Panc1 (cell line): ENCODE measurements at regions not wholly inside any gene's neighbourhood (a gene's known extent, or its start where the extent isn't known, plus 50 kb on each side); places are given as distances from the start of the nearest gene placed in this dataset.

Experiments used
- CTCF ChIP-seq: fragments of 450-650 bp; IDR thresholded peaks from 2 replicates; pipeline ENCODE4 v1.5.1; 2017; ENCODE audit warnings: mild to moderate bottlenecking
- POLR2AphosphoS5 ChIP-seq: IDR thresholded peaks from 2 replicates; pipeline ENCODE4 v1.6.1; 2012; ENCODE audit warnings: mild to moderate bottlenecking, low read depth, low read length, moderate library complexity
- REST ChIP-seq, 2 experiments: IDR thresholded peaks; 2 replicates each; pipeline ENCODE4 v1.6.1; 2011 to 2012; ENCODE audit warnings: low read depth in 2 of 2, control low read depth in 1 of 2, low read length in 1 of 2, mild to moderate bottlenecking in 1 of 2, moderate library complexity in 1 of 2; ENCODE audit not compliant: insufficient read depth in 1 of 2
- SIN3A ChIP-seq: IDR thresholded peaks from 2 replicates; pipeline ENCODE4 v1.6.1; 2012; ENCODE audit warnings: low read depth, mild to moderate bottlenecking, low read length, moderate library complexity, borderline replicate concordance; ENCODE audit not compliant: insufficient read depth
- TCF7L2 ChIP-seq: IDR thresholded peaks from 2 replicates; pipeline ENCODE4 v1.6.1; 2011; ENCODE audit warnings: mild to moderate bottlenecking, low read depth, low read length, inconsistent platforms

- no peak for TF ChIP-seq SIN3A
- TF ChIP-seq CTCF, result no peak
- no peak for TF ChIP-seq REST (IDR thresholded peaks at IDR 0.05; ENCODE audit: insufficient read depth in 1 of 2, low read depth in 2 of 2, low read length in 1 of 2)
- TF ChIP-seq POLR2AphosphoS5, result no peak
- no peak for TF ChIP-seq TCF7L2
Measured at GRCh38 chr3:164387236-164387635, 691.1 kb downstream of the SI start.
